KBM-7 (cell line): ENCODE measurements at regions not wholly inside any gene's neighbourhood (a gene's known extent, or its start where the extent isn't known, plus 50 kb on each side); places are given as distances from the start of the nearest gene placed in this dataset.
A peak's percentile ranks its signal among the peaks of the same experiment; 100 is the strongest.
"Not testable (repeated sequence)": the region's sequence is repeated elsewhere in the genome, so short reads cannot be mapped to it uniquely, and the experiment has no call there.

ENCODE experiments used
- DNase-seq: peaks from one replicate; pipeline ENCODE4 v3.0.0-alpha.2; 2015
- in situ Hi-C: fragments of 300-500 bp; cut with MboI; formaldehyde crosslinking; loops from 2 replicates; pipeline ENCODE4 v1.14.3; 2020; ENCODE audit warnings: low sequenced_read_pairs, low pct_unique_long_range_greater_than_20kb, mixed read lengths

GRCh38 chr11:35046681-35047080 lies 92.3 kb upstream of the CD44 start:
- DNase-seq: no peak
- in situ Hi-C loops: no loop called here

- DNase-seq: peak; percentile 83
- in situ Hi-C loops: no loop called here
Observed at GRCh38 chr11:35047179-35047578, 91.8 kb upstream of the CD44 start.

- in situ Hi-C loops: no loop called here
- DNase-seq: no peak
Observed at GRCh38 chr11:35047769-35048168, 91.2 kb upstream of the CD44 start.

- DNase-seq, in situ Hi-C loops: not testable (repeated sequence)
Observed at GRCh38 chr11:35048346-35048745, 90.6 kb upstream of the CD44 start.

GRCh38 chr11:35049859-35050531 lies 89.0 kb upstream of the CD44 start:
- in situ Hi-C loops: no loop called here

GRCh38 chr11:35050541-35050995 lies 88.4 kb upstream of the CD44 start:
- peak; percentile 95 for DNase-seq
- in situ Hi-C loops: no loop called here

More at GRCh38 chr11:35049859-35050531, 89.0 kb upstream of the CD44 start:
- DNase-seq: peak; percentile 68

- no peak for DNase-seq
- in situ Hi-C loops: no loop called here
Observed at GRCh38 chr11:35056391-35057093, 82.4 kb upstream of the CD44 start.

GRCh38 chr11:35057926-35058668 lies 80.9 kb upstream of the CD44 start:
- peak; percentile 43 for DNase-seq
- in situ Hi-C loops: no loop called here

GRCh38 chr11:35058669-35059434 lies 80.1 kb upstream of the CD44 start:
- DNase-seq: peak; percentile 56
- in situ Hi-C loops: no loop called here

- DNase-seq: no peak
- in situ Hi-C loops: no loop called here
Observed at GRCh38 chr11:35061516-35062440, 77.2 kb upstream of the CD44 start.

GRCh38 chr11:35063488-35063931 lies 75.5 kb upstream of the CD44 start:
- DNase-seq: peak; percentile 65
- in situ Hi-C loops: no loop called here

GRCh38 chr11:35064114-35064800 lies 74.7 kb upstream of the CD44 start:
- DNase-seq: no peak
- in situ Hi-C loops: no loop called here

GRCh38 chr11:35065566-35065965 lies 73.4 kb upstream of the CD44 start:
- DNase-seq: no peak
- in situ Hi-C loops: no loop called here

- in situ Hi-C loops: no loop called here
Observed at GRCh38 chr11:35066030-35066429, 72.9 kb upstream of the CD44 start.

GRCh38 chr11:35066783-35067423 lies 72.1 kb upstream of the CD44 start:
- in situ Hi-C loops: no loop called here

More at GRCh38 chr11:35066030-35066429, 72.9 kb upstream of the CD44 start:
- DNase-seq: no peak

GRCh38 chr11:35071722-35072121 lies 67.2 kb upstream of the CD44 start:
- in situ Hi-C loops: no loop called here
- DNase-seq: no peak

More at GRCh38 chr11:35066783-35067423, 72.1 kb upstream of the CD44 start:
- peak; percentile 68 for DNase-seq
